ENCODE measurements at regions not wholly inside any gene's neighbourhood (a gene's known extent, or its start where the extent isn't known, plus 50 kb on each side); places are given as distances from the start of the nearest gene placed in this dataset.
"Not testable (repeated sequence)": the region's sequence is repeated elsewhere in the genome, so short reads cannot be mapped to it uniquely, and the experiment has no call there.

DNA sequence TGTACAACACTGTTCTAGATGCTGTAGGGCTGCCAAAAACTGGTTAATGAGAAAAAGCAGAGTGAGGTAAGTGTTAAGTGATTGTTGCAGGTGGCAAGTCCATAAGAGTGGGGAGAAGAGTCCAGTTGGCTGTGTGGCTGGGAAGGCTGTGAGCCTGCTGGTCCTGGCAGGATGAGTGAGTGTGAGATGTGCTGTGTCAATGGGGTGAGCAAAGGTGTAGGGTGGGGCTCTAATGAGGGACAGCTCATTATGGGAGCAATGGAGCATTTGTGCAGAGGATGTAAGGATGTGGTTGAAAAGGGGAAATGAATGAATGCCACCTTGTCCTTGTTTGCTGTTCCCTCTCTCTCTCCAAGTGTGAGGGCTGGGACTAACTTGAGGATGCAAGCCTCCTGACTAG lies 145.3 kb upstream of the ROPN1 start:
- DNase-seq = no peak

DNA sequence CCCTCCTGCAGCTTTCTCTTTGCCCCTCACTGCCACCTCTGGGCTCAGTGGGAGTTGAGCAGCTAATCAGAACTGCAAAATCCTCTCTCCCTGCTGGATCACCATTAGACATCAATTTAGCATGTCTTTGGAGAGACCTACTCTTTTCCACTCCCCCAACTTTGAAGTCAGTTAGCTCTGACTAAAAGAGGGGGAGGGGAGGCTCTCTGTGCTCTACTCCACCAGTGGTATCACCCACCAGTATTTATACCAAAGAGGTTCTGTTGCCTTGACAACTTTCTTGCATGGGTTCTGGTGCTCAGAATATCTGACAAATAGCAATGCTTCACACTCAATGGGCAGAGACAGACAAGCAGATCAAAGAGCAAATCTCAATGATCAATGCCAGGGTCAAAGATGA lies 146.2 kb upstream of the ROPN1 start:
- DNase-seq = no peak

- no peak for DNase-seq
Observed at GRCh38 chr3:124140746-124141145, 148.8 kb upstream of the ROPN1 start.

- DNase-seq = no peak
Observed at GRCh38 chr3:124142389-124142970, 150.6 kb upstream of the ROPN1 start.

GRCh38 chr3:124143047-124143446 lies 151.1 kb upstream of the ROPN1 start:
- no peak for DNase-seq

GRCh38 chr3:124144035-124144814 lies 152.3 kb upstream of the ROPN1 start:
- no peak for DNase-seq

GRCh38 chr3:124147429-124147828 lies 155.5 kb upstream of the ROPN1 start:
- DNase-seq = no peak

GRCh38 chr3:124147946-124148345 lies 156.0 kb upstream of the ROPN1 start:
- no peak for DNase-seq

- DNase-seq = no peak
Observed at GRCh38 chr3:124149081-124149480, 157.2 kb upstream of the ROPN1 start.

- peak in 1 of 2 donors; percentile 18 for DNase-seq
Observed at GRCh38 chr3:124149771-124150170, 157.8 kb upstream of the ROPN1 start.

- not testable (repeated sequence) for DNase-seq
Observed at GRCh38 chr3:124152891-124153290, 161.0 kb upstream of the ROPN1 start.

- DNase-seq = peak in 1 of 2 donors; percentile 47
Observed at GRCh38 chr3:124156866-124157712, 165.2 kb upstream of the ROPN1 start.

DNA sequence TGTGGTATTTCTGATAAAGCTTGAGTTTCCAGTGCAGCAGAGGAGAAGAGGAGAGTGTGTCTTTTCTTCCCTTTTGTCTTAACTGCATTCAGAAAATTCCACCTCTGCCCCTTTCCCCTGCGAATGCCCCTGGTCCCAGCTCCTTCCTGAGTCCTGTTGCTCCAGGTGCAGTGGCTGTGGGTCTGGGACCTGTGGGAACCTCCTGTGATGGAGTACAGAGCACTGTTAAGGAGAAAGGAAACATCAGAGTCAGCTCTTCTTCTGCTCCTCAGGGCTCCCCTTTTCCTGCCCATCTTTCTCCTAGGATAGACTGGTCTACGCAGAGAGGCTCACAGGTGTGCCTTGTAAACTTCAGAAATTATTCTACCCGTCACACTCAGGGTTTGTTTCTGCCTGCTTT lies 165.8 kb upstream of the ROPN1 start:
- no peak for DNase-seq

- peak in 1 of 2 donors; percentile 17 for DNase-seq
Observed at GRCh38 chr3:124158168-124158881, 166.4 kb upstream of the ROPN1 start.

- DNase-seq = no peak
Observed at GRCh38 chr3:124161448-124161847, 169.5 kb upstream of the ROPN1 start.

DNA sequence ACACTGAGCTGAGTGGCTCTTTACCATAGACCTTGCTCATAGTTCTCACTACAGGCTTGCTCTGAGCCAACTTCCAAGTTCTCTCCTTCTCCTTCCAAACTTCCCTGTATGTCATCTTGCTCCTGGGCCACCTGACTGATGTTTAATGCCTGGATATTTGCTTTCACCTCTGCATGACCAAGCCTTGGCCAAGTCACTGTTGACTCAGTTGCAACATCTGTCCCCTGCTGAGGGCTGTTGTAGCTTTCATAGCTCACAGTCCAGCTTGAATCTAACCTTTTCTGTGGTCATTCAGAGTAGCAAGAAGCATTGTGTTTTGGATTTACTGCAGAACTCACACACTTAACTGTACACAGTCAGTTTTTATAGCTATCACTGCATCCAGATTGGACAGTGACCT lies 171.8 kb upstream of the ROPN1 start:
- DNase-seq = no peak

GRCh38 chr3:124168271-124168670 lies 176.3 kb upstream of the ROPN1 start:
- no peak for DNase-seq

DNA sequence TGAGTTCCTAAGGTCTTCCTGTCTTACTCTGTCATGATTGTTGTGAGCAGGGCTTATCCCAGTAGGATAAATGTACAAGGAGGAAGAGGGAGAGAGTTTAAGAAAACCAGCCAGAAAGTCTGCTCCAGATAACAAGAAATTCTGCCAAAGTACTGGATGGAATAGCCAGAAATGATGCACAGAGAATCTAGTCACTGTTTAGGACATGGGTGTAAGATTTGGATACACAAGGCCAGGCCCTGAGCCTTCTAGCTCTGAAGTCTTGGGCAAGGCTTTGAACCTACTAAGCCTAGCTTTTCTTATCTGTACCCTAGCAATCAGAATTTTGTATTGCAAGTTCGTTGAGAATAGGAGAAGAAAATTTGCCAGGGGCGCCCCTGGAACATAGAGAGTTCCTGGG lies 180.4 kb upstream of the ROPN1 start:
- no peak for DNase-seq

DNA sequence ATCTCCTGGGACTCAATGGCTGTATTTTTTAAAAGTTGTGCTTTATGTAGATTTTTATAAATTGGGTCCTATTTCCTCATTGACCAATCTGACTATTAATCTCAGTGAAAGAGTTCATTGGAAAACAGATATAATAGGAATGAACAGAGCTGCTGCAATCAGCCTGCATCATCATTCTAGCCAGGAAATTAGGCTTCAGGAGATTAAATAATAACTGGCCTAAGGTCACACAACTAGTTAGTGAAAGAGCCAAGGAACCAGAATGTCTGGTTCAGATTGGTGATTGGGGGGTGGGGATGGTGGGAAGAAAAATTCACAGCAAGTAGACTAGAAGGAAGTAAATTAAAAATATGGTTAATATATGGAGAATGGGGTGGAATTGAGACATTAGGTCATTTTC lies 180.9 kb upstream of the ROPN1 start:
- DNase-seq = no peak

GRCh38 chr3:124174476-124174875 lies 182.6 kb upstream of the ROPN1 start:
- DNase-seq = peak in 1 of 2 donors; percentile 11

- DNase-seq = no peak
Observed at GRCh38 chr3:124174910-124175874, 183.3 kb upstream of the ROPN1 start.
